Effector memory CD4-positive, alpha-beta T cell (primary cell): ENCODE measurements at regions not wholly inside any gene's neighbourhood (a gene's known extent, or its start where the extent isn't known, plus 50 kb on each side); places are given as distances from the start of the nearest gene placed in this dataset.

Source experiments
- DNase-seq, 3 donors: peaks; one replicate each; pipeline ENCODE4 v3.0.0-alpha.2; 2020
- H3K27ac ChIP-seq: 2 replicates; pipeline ENCODE4 v1.7.0; 2013; ENCODE audit warnings: mild to moderate bottlenecking, low read length, moderate library complexity; ENCODE audit not compliant: insufficient read depth, poor library complexity, severe bottlenecking
- H3K27me3 ChIP-seq: replicated peaks from 2 replicates; pipeline ENCODE4 v1.7.0; 2013; ENCODE audit warnings: mild to moderate bottlenecking, low read length; ENCODE audit not compliant: insufficient read depth, control insufficient read depth, poor library complexity, severe bottlenecking
- H3K36me3 ChIP-seq: 2 replicates; pipeline ENCODE4 v1.7.0; 2013; ENCODE audit warnings: mild to moderate bottlenecking, low read length, moderate library complexity; ENCODE audit not compliant: control insufficient read depth, insufficient read depth
- H3K4me1 ChIP-seq: 2 replicates; pipeline ENCODE4 v1.7.0; 2013; ENCODE audit warnings: low read length, mild to moderate bottlenecking; ENCODE audit not compliant: control insufficient read depth, insufficient read depth, poor library complexity, severe bottlenecking
- H3K4me3 ChIP-seq: 2 replicates; pipeline ENCODE4 v1.7.0; 2013; ENCODE audit warnings: low read length, low read depth, mild to moderate bottlenecking; ENCODE audit not compliant: insufficient read depth, poor library complexity, severe bottlenecking
- H3K9me3 ChIP-seq: 2 replicates; pipeline ENCODE4 v1.7.0; 2013; ENCODE audit warnings: mild to moderate bottlenecking, low read length, moderate library complexity; ENCODE audit not compliant: control insufficient read depth

GRCh38 chr16:85168732-85169256, 56.5 kb upstream of the CIBAR2 start:
- H3K27me3 ChIP-seq, result peaks cover 6% of the 10 kb centered on the region
- H3K4me1 ChIP-seq, result no peaks in the 10 kb centered on the region
- no peak overlapping the region for H3K4me3 ChIP-seq
- DNase-seq, result no peak
- H3K36me3 ChIP-seq, result no peaks in the 10 kb centered on the region
- no peak overlapping the region for H3K27ac ChIP-seq
- no peaks in the 10 kb centered on the region for H3K9me3 ChIP-seq

GRCh38 chr16:85169333-85170065, 57.2 kb upstream of the CIBAR2 start:
- Histone ChIP-seq H3K4me3 (no peak overlapping the region), H3K27ac (no peak overlapping the region), H3K4me1 (no peaks in the 10 kb centered on the region), H3K36me3 (no peaks in the 10 kb centered on the region), H3K27me3 (peaks cover 6% of the 10 kb centered on the region), H3K9me3 (no peaks in the 10 kb centered on the region)
- no peak for DNase-seq

GRCh38 chr16:85170066-85170491, 57.8 kb upstream of the CIBAR2 start:
- Histone ChIP-seq H3K27me3 (peaks cover 6% of the 10 kb centered on the region), H3K9me3 (no peaks in the 10 kb centered on the region), H3K4me3 (no peak overlapping the region), H3K4me1 (no peaks in the 10 kb centered on the region), H3K27ac (no peak overlapping the region), H3K36me3 (no peaks in the 10 kb centered on the region)
- no peak for DNase-seq

DNA sequence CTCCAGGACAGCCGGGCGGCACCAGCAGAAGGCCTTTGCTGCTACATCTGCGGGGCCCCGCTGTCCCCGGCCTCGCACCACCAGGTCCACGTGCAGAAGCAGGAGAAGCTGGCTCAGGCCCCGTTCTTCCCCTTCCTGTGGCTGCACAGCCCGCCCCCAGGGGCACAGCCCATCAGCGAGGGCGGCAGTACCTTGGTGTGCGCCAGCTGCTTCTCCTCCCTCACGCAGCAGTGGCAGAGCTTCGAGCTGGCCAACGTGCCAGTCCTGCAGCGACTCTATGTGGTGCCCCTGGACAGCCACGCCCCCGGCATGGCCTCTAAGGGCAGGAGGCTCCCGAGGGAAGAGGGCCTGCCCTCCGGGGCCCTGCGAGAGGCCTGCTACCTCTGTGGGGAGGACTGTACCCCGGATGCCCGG, 58.3 kb upstream of the CIBAR2 start:
- no peaks in the 10 kb centered on the region for H3K4me1 ChIP-seq
- H3K27ac ChIP-seq, result no peak overlapping the region
- peaks cover 6% of the 10 kb centered on the region for H3K27me3 ChIP-seq
- no peaks in the 10 kb centered on the region for H3K36me3 ChIP-seq
- DNase-seq, result no peak
- no peak overlapping the region for H3K4me3 ChIP-seq
- no peaks in the 10 kb centered on the region for H3K9me3 ChIP-seq

GRCh38 chr16:85171004-85171758, 58.9 kb upstream of the CIBAR2 start:
- no peak overlapping the region for H3K4me3 ChIP-seq

DNA sequence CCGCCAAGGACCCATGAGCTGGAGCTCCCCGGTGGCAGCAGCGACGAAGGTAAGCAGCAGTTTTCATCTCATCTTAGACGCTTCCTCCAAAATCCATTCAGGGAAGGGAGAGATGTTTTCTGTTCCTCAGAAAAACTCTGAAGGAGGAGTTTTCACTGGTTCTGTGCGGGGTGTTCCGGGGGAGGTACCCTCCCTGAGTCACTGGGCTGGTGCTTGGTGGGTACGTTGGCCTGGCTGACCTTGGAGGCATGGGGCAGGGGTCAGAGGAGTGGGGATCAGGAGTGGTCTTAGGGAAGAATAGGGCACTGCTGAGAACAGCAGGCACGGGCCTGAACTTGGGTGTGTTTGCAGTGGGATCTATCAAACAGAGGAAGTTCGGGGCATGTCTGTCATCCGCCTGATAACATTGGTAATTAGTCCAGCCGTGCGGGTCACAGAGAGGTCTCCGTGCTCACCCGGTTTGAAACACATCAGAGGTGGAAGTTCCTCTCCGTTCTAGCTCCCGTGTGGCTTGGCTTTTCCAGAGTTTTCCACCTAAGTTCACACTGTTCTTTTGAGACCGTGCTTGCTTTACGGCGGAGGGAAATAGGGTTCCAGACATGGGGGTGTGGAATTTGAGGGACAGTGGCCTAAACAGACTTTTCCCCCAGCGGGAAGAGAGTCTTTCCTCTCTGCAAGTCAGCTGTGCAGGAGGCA, 59.6 kb upstream of the CIBAR2 start:
- no peak overlapping the region for H3K4me3 ChIP-seq
- H3K27ac ChIP-seq, result no peak overlapping the region
- no peaks in the 10 kb centered on the region for H3K9me3 ChIP-seq
- DNase-seq, result no peak
- H3K27me3 ChIP-seq, result peaks cover 6% of the 10 kb centered on the region
- no peaks in the 10 kb centered on the region for H3K4me1 ChIP-seq
- no peaks in the 10 kb centered on the region for H3K36me3 ChIP-seq

More at GRCh38 chr16:85171004-85171758, 58.9 kb upstream of the CIBAR2 start:
- H3K9me3 ChIP-seq, result no peaks in the 10 kb centered on the region
- no peaks in the 10 kb centered on the region for H3K4me1 ChIP-seq
- H3K27ac ChIP-seq, result no peak overlapping the region
- no peaks in the 10 kb centered on the region for H3K36me3 ChIP-seq
- peaks cover 6% of the 10 kb centered on the region for H3K27me3 ChIP-seq
- DNase-seq, result no peak

DNA sequence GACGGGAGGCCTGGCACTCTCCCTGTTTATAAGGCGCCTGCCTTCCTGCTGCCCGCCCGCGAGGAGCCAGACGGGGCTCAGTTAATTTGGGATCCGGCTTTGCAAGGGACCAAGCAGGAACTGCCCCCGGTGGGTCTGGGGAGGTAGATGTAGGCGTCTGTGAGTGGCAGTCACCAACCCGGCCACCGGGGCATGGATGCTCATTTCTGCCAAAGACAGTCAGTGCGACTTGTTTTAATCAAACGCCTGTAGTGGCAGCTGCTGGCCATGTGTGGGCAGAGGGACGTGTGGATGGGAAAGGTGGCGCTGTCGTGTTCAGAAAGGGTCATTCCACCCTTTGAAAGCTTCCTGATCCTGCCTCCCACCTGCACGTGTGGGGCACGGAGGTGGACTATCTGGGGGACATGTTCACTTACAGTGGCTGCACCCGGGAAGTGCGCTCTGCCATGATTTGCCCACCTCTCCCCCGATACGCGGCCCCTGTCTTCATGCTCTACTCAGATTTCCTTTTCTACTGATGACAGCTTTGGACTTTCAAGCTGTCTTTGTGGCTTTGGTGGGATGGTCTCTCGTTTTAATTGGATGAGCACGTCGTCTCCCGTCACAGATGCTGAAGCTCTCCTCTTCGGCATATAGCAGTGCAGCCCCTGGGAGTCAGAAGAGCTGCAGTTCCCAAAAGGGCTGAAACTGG, 60.3 kb upstream of the CIBAR2 start:
- Histone ChIP-seq H3K27me3 (peaks cover 6% of the 10 kb centered on the region), H3K9me3 (no peaks in the 10 kb centered on the region), H3K27ac (no peak overlapping the region), H3K36me3 (no peaks in the 10 kb centered on the region), H3K4me1 (no peaks in the 10 kb centered on the region), H3K4me3 (no peak overlapping the region)
- DNase-seq, result no peak

DNA sequence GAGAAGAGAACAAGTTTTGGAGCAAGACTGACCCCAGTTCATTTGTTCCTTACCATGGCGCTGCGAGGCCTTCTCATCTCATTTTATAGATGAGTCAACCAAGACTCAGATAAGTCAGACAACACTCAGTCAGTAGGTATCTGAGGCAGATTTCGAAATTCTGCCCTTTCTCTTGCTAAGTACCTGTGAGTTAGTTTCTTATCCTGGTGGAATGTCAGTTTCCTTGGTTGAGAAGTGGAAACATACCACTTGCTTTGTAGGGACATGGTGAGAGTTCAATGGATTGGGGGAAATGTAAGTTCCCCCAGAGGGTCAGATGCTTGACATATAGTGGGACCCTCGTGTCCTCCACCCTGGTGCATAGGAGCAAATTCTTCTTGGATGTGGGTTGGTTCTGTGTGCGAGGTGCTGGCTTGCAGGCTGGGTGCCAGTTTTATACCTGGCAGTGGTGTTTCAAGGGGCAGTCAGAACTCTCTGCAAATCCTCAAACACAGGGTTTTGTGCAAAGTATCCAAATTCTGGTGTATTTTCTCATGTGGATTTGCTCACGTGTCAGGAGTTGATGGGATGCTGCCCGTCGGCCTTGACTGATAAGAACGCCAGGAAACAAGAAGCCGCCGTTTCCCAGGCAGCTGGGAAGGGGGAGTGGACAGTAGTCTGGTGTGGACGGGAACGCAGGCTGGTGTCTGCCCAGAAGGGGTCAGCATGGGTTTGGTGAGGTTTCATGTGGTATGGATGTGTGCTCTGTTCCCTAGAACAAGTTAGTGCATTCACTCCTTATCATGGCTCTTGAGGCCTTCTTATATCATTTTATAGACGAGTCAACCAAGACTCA, 61.1 kb upstream of the CIBAR2 start:
- Histone ChIP-seq H3K27ac (no peak overlapping the region), H3K4me1 (no peaks in the 10 kb centered on the region), H3K9me3 (no peaks in the 10 kb centered on the region), H3K36me3 (no peaks in the 10 kb centered on the region), H3K4me3 (no peak overlapping the region), H3K27me3 (peaks cover 6% of the 10 kb centered on the region)
- DNase-seq, result no peak
